Type B pancreatic cell (in vitro differentiated cells): ENCODE measurements at regions not wholly inside any gene's neighbourhood (a gene's known extent, or its start where the extent isn't known, plus 50 kb on each side); places are given as distances from the start of the nearest gene placed in this dataset.

Source experiments
- DNase-seq: peaks from one replicate; pipeline ENCODE4 v3.0.0; 2021; ENCODE audit warnings: mixed read lengths; ENCODE audit not compliant: unreplicated experiment; ENCODE audit errors: extremely low spot score
- H3K27ac Mint-ChIP-seq: 2 replicates; pipeline ENCODE4 v1.8.0; 2021; ENCODE audit warnings: mild to moderate bottlenecking, mixed read lengths
- H3K27me3 Mint-ChIP-seq: 2 replicates; pipeline ENCODE4 v1.8.0; 2021; ENCODE audit warnings: mixed read lengths
- H3K36me3 Mint-ChIP-seq: 2 replicates; pipeline ENCODE4 v1.8.0; 2021; ENCODE audit warnings: mixed read lengths
- H3K4me1 Mint-ChIP-seq: one replicate; pipeline ENCODE4 v1.8.0; 2021; ENCODE audit warnings: mixed read lengths; ENCODE audit not compliant: unreplicated experiment
- H3K4me3 Mint-ChIP-seq: 2 replicates; pipeline ENCODE4 v1.8.0; 2021; ENCODE audit warnings: mild to moderate bottlenecking, mixed read lengths
- H3K9me3 Mint-ChIP-seq: 2 replicates; pipeline ENCODE4 v1.8.0; 2021; ENCODE audit warnings: mixed read lengths
- CTCF ChIP-seq: fragments of 200-600 bp; sonication (generic); conservative IDR thresholded peaks from 2 replicates; pipeline ENCODE4 v1.5.0; 2021; ENCODE audit warnings: antibody characterized with exemption, mild to moderate bottlenecking

DNA sequence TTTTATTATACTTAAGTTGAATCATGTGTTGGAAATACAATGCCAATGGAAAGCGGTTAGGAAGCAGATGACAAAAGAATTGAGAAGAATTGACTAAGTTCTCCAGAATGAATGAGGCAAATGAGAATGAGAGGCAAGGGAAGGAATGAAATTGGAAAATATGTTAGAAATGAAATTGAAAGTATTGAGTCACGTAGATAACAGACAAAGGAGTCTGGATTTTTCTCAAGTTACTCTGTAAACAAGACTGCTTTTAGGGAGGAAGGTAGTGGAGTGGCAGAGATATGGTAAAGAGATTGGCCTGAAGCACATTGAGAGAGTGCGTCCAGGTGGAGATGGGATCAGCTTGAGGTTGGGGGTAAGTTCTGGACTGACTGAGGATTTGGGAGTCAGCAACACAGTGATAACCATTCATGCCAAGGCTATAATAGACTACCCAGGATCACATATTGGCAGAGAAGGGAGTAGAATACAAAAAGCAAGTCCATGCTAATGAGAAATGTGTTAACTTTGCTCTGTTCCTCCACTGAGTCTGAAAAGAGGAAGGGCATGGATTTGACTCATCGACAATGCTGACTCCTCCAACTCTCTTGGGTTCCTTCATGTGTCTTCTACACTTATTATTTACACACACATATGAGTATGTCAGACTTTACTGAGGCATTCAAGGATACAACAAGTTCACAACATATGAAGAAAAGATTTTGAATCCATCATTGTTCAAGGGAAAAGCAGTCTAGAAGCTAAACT lies 814.2 kb upstream of the ZNF608 start:
- DNase-seq, result no peak
- Mint-ChIP-seq H3K36me3 (no peaks in the 10 kb centered on the region), H3K27ac (no peak overlapping the region), H3K27me3 (no peaks in the 10 kb centered on the region), H3K4me1 (peaks cover 14% of the 10 kb centered on the region), H3K9me3 (peaks cover 3% of the 10 kb centered on the region), H3K4me3 (no peak overlapping the region)
- TF ChIP-seq CTCF, result no peak

DNA sequence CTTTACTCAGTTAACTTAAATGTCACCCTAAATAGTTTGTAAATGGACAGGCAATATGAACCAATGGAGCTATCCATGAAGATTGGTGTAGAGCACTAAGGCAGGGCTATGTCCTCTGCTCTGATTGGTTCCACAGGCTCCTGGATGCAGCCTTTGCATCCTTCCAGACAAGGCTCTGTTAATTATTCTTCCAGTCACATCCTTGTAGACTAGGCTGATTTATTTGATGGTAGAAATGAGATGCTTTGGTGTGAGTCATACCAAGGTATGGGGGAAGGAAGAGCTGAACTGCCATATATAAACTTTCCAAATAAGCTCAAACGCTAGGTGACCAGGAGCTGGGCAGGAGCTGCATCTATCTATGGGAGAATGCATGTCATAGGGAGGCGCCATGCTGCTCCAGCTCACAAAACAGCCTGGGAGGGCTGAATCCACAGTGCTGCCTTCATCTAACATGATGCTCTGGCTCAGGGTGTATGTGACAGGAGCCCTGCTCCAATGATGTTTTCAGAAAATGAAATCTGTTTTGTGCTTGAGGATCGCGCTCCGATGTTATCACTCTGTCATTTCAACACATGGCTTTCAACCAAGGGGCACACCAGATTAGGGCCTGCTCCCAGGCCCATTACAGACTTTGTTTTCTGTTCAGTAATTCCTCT lies 818.0 kb upstream of the ZNF608 start:
- TF ChIP-seq CTCF, result no peak
- no peak for DNase-seq
- peaks cover 5% of the 10 kb centered on the region for H3K9me3 Mint-ChIP-seq
- H3K4me1 Mint-ChIP-seq, result peaks cover 1% of the 10 kb centered on the region
- H3K4me3 Mint-ChIP-seq, result no peak overlapping the region
- H3K27ac Mint-ChIP-seq, result no peak overlapping the region
- no peaks in the 10 kb centered on the region for H3K27me3 Mint-ChIP-seq
- no peaks in the 10 kb centered on the region for H3K36me3 Mint-ChIP-seq

GRCh38 chr5:125574491-125575044 lies 828.1 kb upstream of the ZNF608 start:
- Mint-ChIP-seq H3K36me3 (no peaks in the 10 kb centered on the region), H3K9me3 (peaks cover 5% of the 10 kb centered on the region), H3K4me1 (peaks cover 44% of the 10 kb centered on the region), H3K27ac (no peak overlapping the region), H3K27me3 (no peaks in the 10 kb centered on the region), H3K4me3 (no peak overlapping the region)
- DNase-seq, result no peak
- no peak for TF ChIP-seq CTCF

- no peak for TF ChIP-seq CTCF
These were observed 828.9 kb upstream of the ZNF608 start for GRCh38 chr5:125575171-125575890.

DNA sequence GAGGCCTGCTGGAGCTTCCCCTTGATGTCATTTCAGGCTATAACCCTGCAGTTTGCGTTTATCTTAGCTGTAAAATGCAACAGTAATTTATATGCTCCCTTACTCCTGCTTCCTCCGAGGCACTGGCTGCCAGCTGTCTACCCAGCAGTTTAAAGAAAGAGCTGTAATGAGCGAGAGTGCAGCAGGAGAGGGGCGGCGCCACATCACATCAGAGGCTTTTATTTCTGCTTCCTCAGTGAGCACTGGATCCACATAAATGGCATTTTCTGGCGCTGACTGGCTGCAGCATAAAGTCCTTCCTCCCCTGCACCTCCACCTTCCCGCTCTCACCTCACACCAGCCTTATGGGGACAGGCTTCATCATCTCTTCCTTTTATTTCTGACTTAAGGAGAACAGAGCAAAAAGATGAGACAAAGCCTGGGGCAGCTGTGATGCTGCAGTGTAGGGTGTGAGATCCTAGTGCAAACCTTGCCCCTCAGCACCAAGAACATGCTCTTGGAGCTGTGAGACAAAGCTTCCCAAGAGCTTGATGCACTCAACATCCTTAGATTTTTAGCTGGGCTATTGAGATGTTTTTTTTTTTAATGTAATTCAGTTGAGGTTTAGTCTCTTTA lies 829.6 kb upstream of the ZNF608 start:
- Mint-ChIP-seq H3K4me3 (peak overlapping the region; percentile 72), H3K9me3 (peaks cover 5% of the 10 kb centered on the region), H3K27me3 (no peaks in the 10 kb centered on the region), H3K36me3 (no peaks in the 10 kb centered on the region), H3K27ac (peak overlapping the region; percentile 0), H3K4me1 (peaks cover 44% of the 10 kb centered on the region)
- no peak for DNase-seq
- TF ChIP-seq CTCF, result no peak

More at GRCh38 chr5:125575171-125575890, 828.9 kb upstream of the ZNF608 start:
- Mint-ChIP-seq H3K4me1 (peaks cover 44% of the 10 kb centered on the region), H3K36me3 (no peaks in the 10 kb centered on the region), H3K9me3 (peaks cover 5% of the 10 kb centered on the region), H3K27ac (no peak overlapping the region), H3K4me3 (peak overlapping the region; percentile 72), H3K27me3 (no peaks in the 10 kb centered on the region)
- DNase-seq, result no peak
